Stimulated activated naive CD8-positive, alpha-beta T cell treated with anti-CD3 and anti-CD28 coated beads, Interleukin-15, amount 100 ng/mL, for 72 hours (primary cell): ENCODE measurements at regions not wholly inside any gene's neighbourhood (a gene's known extent, or its start where the extent isn't known, plus 50 kb on each side); places are given as distances from the start of the nearest gene placed in this dataset.
"Not testable (repeated sequence)": the region's sequence is repeated elsewhere in the genome, so short reads cannot be mapped to it uniquely, and the experiment has no call there.

ENCODE experiments used
- ATAC-seq: fragments of 150-1000 bp; cut with Tn5 transposase; 2 replicates; pipeline ENCODE4 v1.10.0; 2021; ENCODE audit warnings: mild to moderate bottlenecking, moderate library complexity
- DNase-seq, 2 donors: peaks; one replicate each; pipeline ENCODE4 v3.0.0; 2021 to 2022
- H3K27ac Mint-ChIP-seq, 2 donors: one replicate each; pipeline ENCODE4 v1.8.0; 2022; ENCODE audit warnings: mild to moderate bottlenecking in 2 of 2, mixed read lengths in 2 of 2, moderate library complexity in 2 of 2
- H3K27me3 Mint-ChIP-seq: one replicate; pipeline ENCODE4 v1.8.0; 2022; ENCODE audit warnings: mixed read lengths
- H3K4me1 Mint-ChIP-seq: one replicate; pipeline ENCODE4 v1.8.0; 2022; ENCODE audit warnings: mild to moderate bottlenecking, mixed read lengths
- H3K4me3 Mint-ChIP-seq, 2 donors: one replicate each; pipeline ENCODE4 v1.8.0; 2022; ENCODE audit warnings: mild to moderate bottlenecking in 2 of 2, mixed read lengths in 2 of 2, moderate library complexity in 1 of 2
- H3K9me3 Mint-ChIP-seq, 2 donors: one replicate each; pipeline ENCODE4 v1.8.0; 2022; ENCODE audit warnings: mixed read lengths in 2 of 2

DNA sequence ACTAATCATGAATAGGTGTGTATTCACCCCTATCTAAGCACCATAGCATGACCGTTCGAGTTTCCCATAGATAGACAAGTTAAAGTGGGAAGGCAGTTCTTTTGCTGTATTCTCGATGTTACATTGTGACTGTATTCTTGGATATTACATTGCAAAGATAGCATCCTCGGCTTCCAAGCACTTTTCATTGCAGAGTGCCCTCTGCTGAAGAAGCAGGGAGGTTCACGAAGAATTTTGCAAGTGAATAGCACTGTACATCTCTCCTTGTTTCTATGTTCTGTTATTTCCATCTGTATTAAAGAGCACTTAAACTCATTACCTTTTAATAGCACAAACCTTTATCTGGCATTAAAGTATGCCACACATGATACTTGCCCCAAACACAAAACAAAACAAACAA lies 426.7 kb upstream of the ARX start:
- DNase-seq (no peak), ATAC-seq (no peak)
- Mint-ChIP-seq H3K9me3 (no peaks in the 10 kb centered on the region), H3K4me1 (no peaks in the 10 kb centered on the region), H3K27ac (no peak overlapping the region), H3K4me3 (no peak overlapping the region), H3K27me3 (no peaks in the 10 kb centered on the region)

DNA sequence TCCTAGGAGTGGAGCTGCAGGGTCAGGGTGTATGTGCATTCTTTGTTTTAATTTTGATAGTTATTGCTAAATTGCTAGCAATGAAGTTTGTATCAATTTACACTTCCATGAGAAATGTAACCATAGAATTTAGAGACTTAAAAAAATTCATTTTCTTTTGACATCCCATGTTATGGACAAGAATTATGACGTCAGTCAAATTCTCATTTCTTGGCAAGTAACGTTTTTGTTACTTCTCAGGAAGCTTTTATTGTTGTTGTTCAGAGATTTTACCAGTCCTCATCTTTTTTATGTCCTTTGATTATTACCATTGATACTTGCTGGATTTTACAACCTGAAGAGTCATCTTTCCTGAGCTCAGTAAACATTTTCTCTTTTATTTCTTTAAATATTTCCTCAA lies 417.5 kb upstream of the ARX start:
- DNase-seq = no peak
- no peaks in the 10 kb centered on the region for H3K27me3 Mint-ChIP-seq
- ATAC-seq = no peak
- no peaks in the 10 kb centered on the region for H3K9me3 Mint-ChIP-seq
- no peaks in the 10 kb centered on the region for H3K4me1 Mint-ChIP-seq
- no peak overlapping the region for H3K27ac Mint-ChIP-seq
- H3K4me3 Mint-ChIP-seq = no peak overlapping the region

DNA sequence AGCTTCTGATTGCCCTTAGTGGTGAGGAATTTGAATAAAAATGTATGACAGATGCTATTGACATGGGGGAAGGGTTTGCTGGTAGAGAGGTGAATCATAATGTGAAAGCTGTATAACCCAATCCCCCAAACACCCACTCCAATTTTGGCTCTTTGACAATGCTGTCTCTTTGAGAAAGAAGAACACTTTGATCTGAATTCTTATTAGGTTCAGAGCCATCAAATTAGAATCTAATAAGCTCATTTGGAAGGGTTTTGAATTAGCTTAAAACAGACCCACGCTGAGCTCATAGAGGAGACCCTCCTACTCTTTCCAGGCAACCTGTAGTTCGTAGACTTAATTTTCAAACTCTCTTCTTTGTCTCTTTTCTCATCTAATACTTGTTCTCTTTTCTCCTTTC lies 416.6 kb upstream of the ARX start:
- no peaks in the 10 kb centered on the region for H3K4me1 Mint-ChIP-seq
- no peak overlapping the region for H3K27ac Mint-ChIP-seq
- no peaks in the 10 kb centered on the region for H3K27me3 Mint-ChIP-seq
- DNase-seq (no peak), ATAC-seq (no peak)
- H3K4me3 Mint-ChIP-seq = no peak overlapping the region
- H3K9me3 Mint-ChIP-seq = peaks cover 0 to 5% of the 10 kb centered on the region in 2 donors

DNA sequence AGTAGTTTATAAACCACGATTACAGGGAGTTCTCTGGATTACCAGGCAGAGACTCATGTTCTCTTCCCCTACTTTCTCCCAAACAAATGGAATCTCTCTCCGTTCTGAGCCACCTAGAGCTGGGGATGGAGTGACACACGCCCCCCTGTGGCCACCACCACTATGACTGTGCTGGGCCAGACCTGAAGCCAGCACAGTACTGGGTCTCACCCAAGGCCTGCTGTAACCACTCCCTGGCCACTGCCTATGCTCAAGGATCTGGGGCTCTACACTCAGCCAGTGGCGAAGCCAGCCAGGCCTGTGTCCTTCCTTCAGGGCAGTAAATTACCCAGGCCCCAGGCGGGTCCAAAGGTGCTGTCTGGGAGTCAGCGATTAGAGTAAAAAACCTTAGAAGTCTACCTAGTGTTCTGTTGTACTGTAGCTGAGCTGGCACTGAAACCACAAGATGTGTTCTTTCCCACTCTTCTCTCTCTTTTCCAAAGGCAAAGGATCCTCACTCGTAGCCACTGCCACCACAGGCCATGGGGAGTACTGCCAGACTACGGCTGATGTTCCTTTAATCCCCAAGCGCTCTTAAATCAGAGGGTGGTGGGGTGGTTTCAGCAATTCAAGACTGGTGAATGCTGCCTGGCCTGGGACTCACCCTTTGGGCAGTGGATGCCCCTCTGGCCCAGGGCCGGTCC lies 412.2 kb upstream of the ARX start:
- no peak overlapping the region for H3K4me3 Mint-ChIP-seq
- DNase-seq (no peak), ATAC-seq (no peak)
- H3K27ac Mint-ChIP-seq = no peak overlapping the region
- H3K27me3 Mint-ChIP-seq = no peaks in the 10 kb centered on the region
- H3K9me3 Mint-ChIP-seq = peaks cover 0 to 16% of the 10 kb centered on the region in 2 donors
- H3K4me1 Mint-ChIP-seq = no peaks in the 10 kb centered on the region

DNA sequence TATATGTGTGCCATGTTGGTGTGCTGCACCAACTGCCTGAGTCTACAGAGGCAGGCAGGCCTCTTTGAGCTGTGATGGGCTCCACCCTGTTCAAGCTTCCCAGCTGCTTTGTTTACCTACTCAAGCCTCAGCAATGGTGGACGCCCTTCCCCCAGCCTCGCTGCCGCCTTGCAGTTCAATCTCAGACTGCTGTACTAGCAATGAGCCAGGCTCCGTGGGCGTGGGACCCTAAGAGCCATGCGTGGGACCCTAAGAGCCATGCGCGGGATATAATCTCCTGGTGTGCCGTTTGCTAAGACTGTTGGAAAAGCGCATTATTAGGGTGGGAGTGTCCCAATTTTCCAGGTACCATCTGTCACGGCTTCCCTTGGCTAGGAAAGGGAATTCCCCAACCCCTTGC lies 388.4 kb upstream of the ARX start:
- H3K27me3 Mint-ChIP-seq, ATAC-seq, H3K9me3 Mint-ChIP-seq, H3K27ac Mint-ChIP-seq, H3K4me1 Mint-ChIP-seq, DNase-seq, H3K4me3 Mint-ChIP-seq: not testable (repeated sequence)

DNA sequence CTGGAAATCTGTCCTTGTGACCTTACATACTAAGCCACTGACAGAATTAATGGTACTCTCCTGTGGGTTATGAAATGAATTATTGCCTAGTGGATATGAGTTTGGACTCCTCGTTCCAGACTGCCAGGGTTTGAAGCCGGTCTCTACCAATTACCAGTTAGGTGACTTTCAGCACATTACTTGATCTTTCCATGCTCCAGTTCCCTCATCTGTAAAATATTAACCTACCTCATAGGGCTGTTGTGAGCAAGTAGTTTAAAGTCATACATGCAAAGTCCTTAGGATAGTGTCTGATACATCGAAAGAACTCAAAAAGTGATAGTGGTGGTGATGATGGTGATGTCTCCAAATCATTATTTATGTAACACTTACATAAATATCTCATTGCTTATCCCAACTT lies 373.5 kb upstream of the ARX start:
- ATAC-seq (no peak), DNase-seq (no peak)
- Mint-ChIP-seq H3K27me3 (no peaks in the 10 kb centered on the region), H3K4me3 (no peak overlapping the region), H3K27ac (no peak overlapping the region), H3K4me1 (no peaks in the 10 kb centered on the region), H3K9me3 (peaks cover 0 to 5% of the 10 kb centered on the region in 2 donors)

DNA sequence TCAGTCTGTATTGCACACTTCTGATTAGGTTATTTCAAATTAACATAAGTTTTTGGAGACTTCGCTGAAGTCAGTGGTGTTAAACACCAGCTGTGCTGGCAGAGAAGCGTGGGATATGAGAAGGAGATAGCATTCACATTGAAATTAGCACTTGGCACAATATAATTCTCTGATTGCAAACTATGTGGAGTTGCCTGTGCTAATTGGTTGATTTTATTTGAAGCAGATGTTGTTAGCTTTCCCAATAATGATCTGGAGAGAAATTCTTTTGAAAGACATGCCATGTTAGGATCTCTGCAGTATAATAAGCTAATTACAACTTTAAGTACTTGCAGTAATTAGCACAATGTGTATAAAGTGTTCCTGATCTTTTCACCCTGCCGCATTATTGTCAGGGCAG lies 367.4 kb upstream of the ARX start:
- DNase-seq (no peak), ATAC-seq (no peak)
- no peak overlapping the region for H3K27ac Mint-ChIP-seq
- H3K9me3 Mint-ChIP-seq = no peaks in the 10 kb centered on the region
- no peaks in the 10 kb centered on the region for H3K27me3 Mint-ChIP-seq
- no peak overlapping the region for H3K4me3 Mint-ChIP-seq
- H3K4me1 Mint-ChIP-seq = no peaks in the 10 kb centered on the region

DNA sequence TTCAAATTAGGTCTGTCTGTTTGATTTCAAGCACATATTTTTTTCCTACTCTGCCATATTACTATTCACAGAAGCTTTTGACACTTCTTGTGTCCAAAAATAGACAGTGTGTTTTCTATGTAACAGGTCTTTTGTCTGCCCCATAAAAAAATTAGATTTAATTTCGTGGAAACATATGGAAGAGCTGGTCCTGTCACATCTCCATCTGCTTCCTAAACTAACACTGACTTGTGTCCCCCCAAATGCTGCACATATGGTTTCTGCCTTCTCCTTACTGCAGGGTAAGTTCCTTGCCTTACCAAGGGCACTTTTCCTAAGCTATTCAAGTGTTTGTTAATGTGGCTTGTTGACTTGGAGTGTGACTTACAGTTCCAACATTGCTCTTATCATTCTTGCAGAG lies 340.7 kb upstream of the ARX start:
- H3K9me3 Mint-ChIP-seq = peaks cover 0 to 9% of the 10 kb centered on the region in 2 donors
- H3K4me1 Mint-ChIP-seq = no peaks in the 10 kb centered on the region
- ATAC-seq (no peak), DNase-seq (no peak)
- no peaks in the 10 kb centered on the region for H3K27me3 Mint-ChIP-seq
- no peak overlapping the region for H3K27ac Mint-ChIP-seq
- no peak overlapping the region for H3K4me3 Mint-ChIP-seq

DNA sequence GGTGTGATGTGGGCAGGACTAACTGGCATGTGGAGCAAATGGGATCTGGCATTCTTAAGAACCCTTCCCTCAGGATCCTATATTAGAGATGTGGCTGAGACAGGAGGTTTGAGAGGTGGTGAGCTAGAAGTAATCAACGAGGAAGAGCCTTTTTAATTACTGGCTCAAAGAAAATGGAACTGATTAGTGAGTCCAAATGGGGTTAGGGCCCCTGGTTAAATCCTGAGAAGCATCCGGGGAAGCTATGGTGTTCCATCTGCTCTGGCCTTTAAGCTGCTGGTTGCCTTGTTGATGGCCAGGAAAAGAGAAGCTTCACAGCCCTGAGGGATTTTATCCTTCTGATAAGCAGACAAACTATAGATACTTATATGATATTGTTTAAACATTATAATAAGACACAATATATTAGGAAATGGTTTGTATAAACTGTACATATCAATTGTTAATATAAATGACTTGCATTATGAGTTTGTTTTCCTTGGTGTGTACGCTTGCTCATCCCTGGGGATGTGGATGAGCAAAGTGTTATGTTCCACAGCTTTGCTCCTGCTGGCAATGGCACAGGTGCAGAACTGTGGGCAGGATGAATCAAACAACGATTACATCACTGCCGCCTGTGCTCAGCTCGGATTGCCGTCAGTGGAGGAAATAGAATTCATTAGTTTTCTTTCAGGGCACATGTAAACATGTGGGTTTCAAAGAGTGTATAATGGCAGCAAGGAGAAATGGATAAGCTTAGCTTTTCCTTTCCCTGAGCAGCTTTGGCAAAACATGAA lies 328.6 kb upstream of the ARX start:
- H3K27ac Mint-ChIP-seq = no peak overlapping the region
- H3K9me3 Mint-ChIP-seq = no peaks in the 10 kb centered on the region
- H3K4me1 Mint-ChIP-seq = no peaks in the 10 kb centered on the region
- H3K27me3 Mint-ChIP-seq = no peaks in the 10 kb centered on the region
- DNase-seq (no peak), ATAC-seq (no peak)
- H3K4me3 Mint-ChIP-seq = no peak overlapping the region

DNA sequence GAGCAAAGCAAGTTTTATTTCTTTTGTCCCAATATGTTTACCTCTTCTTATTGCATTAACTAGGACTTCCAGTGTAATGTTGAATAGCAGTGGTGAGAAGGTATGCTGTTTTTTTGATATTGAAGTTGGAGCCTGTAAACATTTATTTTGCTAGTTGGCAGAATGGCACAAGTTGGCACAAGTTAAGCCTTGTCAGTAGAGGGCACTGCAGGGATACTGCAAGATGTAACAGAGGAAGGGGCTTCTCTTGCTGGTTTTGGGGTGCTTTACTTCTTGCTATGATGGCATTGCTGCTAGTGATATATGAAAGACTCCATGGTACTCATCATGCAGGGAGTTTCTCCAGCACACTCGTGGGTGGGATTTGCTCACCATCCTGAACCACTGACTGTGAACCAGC lies 327.3 kb upstream of the ARX start:
- Mint-ChIP-seq H3K9me3 (no peaks in the 10 kb centered on the region), H3K27ac (no peak overlapping the region), H3K27me3 (no peaks in the 10 kb centered on the region), H3K4me3 (no peak overlapping the region), H3K4me1 (no peaks in the 10 kb centered on the region)
- DNase-seq = no peak
- ATAC-seq = no peak

DNA sequence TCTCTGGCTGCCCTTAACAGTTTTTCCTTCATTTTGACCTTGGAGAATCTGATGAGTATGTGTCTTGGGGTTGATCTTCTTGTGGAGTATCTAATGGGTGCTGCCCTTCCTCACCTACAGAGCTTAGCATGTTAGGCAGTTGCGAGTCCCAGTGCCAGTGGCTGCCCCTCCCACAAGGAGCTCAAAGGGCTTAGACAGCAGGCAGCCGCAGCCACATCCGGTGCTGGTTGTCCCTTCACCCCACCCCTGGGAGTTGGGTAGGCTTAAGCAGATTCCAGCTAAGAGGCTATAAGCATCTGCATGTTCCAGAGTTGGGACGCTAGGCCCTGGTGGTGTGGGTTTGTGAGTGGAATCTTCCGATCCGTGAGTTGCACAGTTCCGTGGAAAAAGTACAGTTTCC lies 322.1 kb upstream of the ARX start:
- no peak for DNase-seq
- ATAC-seq = no peak
- Mint-ChIP-seq H3K9me3 (no peaks in the 10 kb centered on the region), H3K4me1 (no peaks in the 10 kb centered on the region), H3K27me3 (no peaks in the 10 kb centered on the region), H3K4me3 (no peak overlapping the region), H3K27ac (no peak overlapping the region)

DNA sequence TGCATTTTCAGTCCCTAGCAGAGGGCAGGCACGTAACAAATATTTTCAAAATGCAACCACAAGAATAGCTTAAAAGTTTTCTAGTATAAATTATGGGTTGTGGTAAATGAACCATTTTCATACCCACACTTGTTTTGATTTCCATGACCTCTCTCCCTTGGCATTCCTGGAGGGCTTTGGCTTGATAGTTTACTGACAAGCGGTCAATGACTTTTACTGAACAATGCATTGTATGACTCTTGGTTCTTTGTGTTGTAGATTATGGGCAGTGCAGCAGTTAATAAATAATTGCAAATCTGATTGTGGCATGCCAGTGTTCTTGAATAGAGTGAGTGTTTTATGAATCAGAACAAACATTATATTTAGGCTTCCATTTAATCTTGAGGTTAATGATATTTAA lies 285.2 kb upstream of the ARX start:
- DNase-seq (no peak), ATAC-seq (no peak)
- H3K4me1 Mint-ChIP-seq = no peaks in the 10 kb centered on the region
- no peak overlapping the region for H3K27ac Mint-ChIP-seq
- no peak overlapping the region for H3K4me3 Mint-ChIP-seq
- H3K9me3 Mint-ChIP-seq = no peaks in the 10 kb centered on the region
- H3K27me3 Mint-ChIP-seq = no peaks in the 10 kb centered on the region

DNA sequence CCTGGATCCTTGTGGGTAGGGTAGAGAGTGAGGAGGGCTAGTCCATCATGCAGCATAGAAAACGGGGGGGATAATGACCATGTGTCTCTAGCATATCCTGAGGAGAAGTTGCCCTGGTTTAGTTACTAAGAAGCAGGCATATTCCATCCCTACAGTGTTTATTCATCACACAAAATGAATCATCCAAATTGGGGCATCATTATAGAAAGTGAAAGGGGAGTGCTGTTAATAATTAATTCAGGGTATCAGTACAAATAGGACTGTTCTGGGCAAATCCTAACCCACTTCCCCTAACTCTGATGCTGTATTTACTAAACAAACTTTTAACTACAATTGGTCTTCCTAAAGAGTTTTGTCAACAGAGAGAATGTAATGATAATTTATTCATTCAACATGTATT lies 281.1 kb upstream of the ARX start:
- H3K4me3 Mint-ChIP-seq = no peak overlapping the region
- H3K27me3 Mint-ChIP-seq = no peaks in the 10 kb centered on the region
- DNase-seq (no peak), ATAC-seq (no peak)
- no peaks in the 10 kb centered on the region for H3K9me3 Mint-ChIP-seq
- H3K4me1 Mint-ChIP-seq = no peaks in the 10 kb centered on the region
- no peak overlapping the region for H3K27ac Mint-ChIP-seq

DNA sequence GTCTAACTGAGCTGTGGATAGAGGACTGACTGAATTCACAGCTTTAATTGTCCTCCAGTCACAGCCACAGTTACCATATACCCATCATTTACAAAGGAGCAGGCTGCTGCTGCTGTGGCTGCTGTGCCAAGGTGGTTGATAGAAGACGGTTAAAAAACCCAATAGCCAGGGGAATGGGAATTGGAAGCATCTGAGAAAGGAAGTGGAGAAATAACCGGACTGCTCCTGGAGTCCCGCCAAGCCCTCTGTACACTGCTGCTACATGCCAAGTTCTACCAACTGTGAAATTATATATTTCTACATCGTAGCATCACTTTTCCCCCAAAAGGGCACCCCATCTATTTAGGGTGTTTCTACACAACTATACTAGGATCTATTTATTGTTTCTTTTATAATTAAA lies 279.7 kb upstream of the ARX start:
- Mint-ChIP-seq H3K9me3 (no peaks in the 10 kb centered on the region), H3K4me3 (no peak overlapping the region), H3K4me1 (no peaks in the 10 kb centered on the region), H3K27me3 (no peaks in the 10 kb centered on the region), H3K27ac (no peak overlapping the region)
- ATAC-seq = no peak
- DNase-seq = no peak

DNA sequence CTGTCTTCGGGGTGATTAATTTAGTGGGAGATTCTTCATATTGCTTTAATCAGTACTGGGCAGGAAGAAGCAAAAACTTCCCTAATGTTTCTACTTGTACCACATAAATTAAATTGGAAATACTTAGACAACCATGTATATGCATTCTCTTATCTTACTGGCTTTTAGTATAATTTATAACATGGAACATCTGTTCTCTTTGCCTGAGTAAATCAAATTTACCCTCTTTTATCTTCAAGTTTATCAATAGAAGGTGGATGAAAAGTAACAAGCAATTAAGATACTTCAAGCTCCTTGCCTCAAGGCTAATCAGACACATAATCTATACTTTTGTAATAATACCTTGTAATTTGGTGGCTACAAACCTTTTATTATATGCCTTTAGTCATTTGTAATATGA lies 274.4 kb upstream of the ARX start:
- ATAC-seq (no peak), DNase-seq (no peak)
- Mint-ChIP-seq H3K27ac (no peak overlapping the region), H3K9me3 (no peaks in the 10 kb centered on the region), H3K4me3 (no peak overlapping the region), H3K27me3 (no peaks in the 10 kb centered on the region), H3K4me1 (no peaks in the 10 kb centered on the region)

DNA sequence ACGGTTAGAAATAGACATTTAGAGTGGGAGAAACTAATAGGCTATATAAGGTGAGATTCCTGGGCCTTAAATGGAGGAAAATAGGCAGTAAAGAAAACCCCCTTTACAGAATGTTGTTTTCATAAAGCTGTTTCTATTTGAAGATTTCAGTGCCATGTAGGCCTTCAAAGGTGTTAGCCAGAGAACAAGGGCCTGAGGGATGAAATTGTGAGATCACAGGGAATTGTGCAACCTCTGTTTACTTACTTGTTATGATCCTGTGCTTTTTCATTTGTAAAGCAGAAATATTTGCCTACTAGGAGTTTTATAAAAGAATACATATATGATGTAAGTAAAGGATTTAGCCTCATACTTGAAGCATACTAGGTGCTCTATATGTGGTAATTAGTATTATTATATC lies 272.9 kb upstream of the ARX start:
- no peak overlapping the region for H3K27ac Mint-ChIP-seq
- DNase-seq (no peak), ATAC-seq (no peak)
- H3K27me3 Mint-ChIP-seq = no peaks in the 10 kb centered on the region
- H3K9me3 Mint-ChIP-seq = no peaks in the 10 kb centered on the region
- H3K4me3 Mint-ChIP-seq = no peak overlapping the region
- H3K4me1 Mint-ChIP-seq = no peaks in the 10 kb centered on the region

DNA sequence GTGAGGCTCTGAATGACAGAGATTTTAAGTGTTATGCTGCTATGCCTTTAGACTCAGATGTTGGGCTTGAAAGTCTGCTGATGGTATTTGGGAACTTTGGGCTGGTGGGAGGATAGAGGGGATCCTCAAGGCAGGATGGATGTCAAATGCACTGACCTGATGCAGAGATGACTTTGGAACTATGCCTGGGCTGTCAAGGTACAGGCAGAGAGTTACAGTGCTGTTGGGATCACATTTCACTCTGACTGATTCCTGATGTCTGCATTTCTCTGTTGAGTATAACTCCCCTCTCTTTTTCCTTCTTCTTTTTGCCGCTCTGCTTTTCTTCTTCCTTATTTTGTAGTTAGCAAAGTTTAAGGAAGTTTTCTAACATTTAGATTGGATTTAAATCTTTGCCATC lies 271.8 kb upstream of the ARX start:
- Mint-ChIP-seq H3K4me1 (no peaks in the 10 kb centered on the region), H3K4me3 (no peak overlapping the region), H3K9me3 (no peaks in the 10 kb centered on the region), H3K27ac (no peak overlapping the region), H3K27me3 (no peaks in the 10 kb centered on the region)
- ATAC-seq (no peak), DNase-seq (no peak)
